GM18519 (cell line): ENCODE measurements at regions not wholly inside any gene's neighbourhood (a gene's known extent, or its start where the extent isn't known, plus 50 kb on each side); places are given as distances from the start of the nearest gene placed in this dataset.

Source experiments
- ATAC-seq: cut with Tn5 transposase; IDR thresholded peaks from one replicate; pipeline ENCODE4 v1.9.1; 2021; ENCODE audit warnings: mild to moderate bottlenecking, moderate library complexity; ENCODE audit not compliant: unreplicated experiment, low FRiP score

DNA sequence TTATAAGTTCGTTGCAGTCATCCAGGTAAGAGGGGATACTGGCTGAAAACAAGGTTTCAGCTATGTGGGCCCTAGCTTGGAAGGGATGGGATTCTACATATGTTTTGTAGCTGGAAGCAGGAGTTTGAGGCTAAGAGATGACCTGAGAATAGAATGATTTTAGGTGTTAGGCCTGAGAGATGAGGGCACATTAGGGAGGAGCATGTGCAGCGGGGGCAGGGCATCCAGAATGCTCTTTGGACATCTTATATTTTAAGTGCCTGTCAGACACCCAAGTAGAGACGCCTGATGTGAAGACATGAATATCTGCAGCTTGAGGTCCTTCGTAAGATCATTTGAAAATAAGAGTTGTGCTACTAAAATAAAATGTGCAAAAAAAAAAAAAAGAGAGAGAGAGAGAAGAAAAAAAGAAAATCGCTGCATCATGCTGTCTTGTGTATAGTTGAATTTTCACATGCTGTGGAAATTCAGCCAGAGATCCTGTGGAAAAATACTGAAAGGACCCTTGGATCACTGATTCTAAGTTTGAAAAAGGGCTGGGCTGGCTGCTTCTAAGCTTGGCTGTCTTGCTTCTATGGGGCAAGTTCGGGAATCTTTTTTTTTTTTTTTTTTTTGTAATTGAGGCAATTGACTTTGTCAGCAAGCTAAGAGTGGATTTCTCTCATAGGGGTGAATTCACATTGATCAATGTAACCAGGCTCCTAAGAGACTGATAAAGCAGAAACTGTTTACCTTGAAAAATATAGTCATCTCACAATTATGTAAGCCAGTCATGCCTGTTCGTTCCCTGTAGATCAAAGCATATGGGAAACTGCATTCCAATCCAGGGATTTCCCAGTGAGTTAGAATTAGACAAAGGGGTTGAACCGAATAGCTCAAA, 341.0 kb upstream of the GATB start:
- ATAC-seq: no peak

DNA sequence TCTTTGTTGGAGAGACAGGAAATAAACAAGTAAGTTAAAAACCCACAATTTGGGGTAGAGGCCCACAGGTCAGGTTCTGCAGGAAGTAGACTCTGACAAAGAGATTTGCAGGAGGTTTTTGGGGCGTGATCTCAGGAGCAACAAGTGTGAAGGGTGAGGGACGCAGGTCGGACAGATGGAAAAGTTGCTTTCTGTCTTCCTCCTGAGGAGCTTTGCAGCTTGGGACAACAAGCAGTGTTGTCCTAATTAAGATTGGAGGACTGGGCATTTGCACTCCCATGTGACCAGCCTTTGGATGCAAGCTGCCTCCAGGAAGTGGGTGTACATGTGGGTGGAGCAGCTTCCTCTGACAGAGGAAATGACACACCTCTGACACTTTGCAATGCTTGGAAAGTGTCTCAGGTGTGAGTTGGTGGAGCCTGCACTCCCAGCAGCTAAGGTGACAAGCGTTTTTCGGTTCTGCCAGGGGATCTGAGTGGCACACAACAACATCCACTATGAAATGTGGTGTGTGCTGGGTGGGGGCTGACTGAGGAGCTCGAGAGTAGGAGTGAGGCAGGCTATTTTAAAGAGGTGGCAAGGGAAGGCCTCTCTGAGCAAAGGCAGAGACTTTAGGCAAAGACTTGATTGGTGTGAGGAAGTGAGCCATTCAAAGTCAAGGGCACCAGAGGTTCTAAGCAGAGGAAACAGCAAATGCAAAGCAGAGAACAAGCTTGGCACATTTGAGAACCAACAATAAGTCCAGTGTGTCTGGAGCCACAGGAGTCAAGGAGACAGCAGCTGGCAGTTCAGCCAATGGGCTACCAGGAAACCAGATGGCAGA, 339.8 kb upstream of the GATB start:
- no peak for ATAC-seq

DNA sequence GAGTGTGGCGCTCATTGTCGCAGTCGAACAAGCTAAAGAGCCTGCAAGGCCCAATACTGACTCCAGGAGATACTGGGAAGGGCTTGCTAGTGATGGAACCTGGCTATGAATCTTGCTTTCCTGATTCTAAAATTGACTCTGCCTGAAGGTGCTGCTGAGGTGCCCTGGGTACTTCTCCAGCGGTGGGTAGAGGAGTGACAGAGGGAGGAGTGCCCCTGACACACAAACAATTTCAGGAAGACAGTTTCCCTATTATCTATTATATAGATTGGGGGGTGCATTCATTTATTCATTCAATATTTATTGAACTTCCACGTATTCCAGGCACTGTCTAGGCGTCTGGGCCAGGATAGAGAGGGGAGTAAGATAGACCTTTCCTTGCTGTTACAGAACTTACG, 339.2 kb upstream of the GATB start:
- no peak for ATAC-seq

DNA sequence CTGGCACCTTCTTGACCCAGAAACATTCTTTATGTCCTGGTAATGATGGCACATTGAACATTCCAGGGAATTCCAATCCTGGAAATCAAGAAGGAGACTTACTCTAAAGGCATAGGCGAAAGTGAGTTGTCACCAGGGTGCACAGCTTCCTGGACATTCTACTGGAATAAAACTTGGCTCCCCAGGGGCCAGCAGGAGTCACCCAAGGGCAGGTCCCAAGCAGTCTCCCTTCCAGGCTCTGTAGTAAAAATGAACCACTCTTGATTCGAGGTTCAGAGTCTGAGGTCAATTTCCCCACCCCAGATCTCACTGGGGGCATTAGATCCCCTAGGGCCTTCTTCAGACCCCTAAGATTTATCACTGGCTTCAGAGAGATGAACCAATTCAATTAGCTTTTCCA, 338.7 kb upstream of the GATB start:
- no peak for ATAC-seq

DNA sequence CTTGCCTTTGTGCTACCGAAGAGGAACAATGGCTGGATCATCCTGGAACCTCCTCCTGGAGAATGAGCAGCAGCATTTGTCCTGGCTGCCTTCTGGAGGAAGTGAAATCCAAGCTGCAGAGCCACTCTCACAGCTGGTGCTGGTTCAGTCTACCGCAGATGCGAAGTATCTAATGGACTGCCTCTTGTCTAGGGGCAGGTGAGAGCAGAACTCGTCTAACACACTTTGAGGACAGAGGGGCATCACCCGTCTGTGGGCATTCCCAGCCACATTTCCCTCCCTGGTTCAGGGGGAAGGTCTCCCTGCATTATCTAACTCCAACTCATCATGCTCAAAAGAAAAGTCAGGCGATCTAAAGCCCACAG, 338.2 kb upstream of the GATB start:
- no peak for ATAC-seq

DNA sequence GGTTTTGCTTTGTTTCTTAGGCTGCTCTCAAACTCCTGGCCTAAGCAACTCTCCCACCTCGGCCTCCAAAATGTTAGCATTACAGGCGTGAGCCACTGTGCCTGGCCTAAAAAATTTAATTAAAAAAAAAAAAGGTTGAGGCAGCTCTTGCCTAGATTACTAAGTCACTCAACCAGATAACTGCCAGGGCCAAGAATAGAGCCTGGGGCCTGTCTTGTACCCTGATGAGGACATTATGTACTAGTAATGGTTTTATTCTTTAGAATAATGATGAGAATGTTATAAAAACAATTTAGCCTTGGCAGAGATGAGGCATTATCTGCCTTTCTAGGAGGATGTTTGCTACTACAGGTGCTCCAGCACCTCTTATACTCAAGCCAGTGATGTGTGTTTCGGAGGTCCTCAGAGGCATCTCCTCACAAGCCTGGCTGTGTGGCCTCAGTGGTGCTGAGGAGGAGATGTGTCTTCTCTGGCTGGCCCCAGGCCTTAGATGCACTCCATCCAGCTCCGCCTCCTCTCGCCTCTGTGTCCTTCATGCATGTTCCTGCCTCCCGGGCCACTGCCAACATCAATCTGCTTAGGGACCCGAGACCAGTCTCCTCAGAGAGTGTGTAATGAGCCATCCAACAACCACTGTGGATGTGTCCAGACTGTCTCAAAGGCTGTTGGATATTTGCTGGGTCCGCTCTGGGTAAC, 337.7 kb upstream of the GATB start:
- ATAC-seq: no peak

DNA sequence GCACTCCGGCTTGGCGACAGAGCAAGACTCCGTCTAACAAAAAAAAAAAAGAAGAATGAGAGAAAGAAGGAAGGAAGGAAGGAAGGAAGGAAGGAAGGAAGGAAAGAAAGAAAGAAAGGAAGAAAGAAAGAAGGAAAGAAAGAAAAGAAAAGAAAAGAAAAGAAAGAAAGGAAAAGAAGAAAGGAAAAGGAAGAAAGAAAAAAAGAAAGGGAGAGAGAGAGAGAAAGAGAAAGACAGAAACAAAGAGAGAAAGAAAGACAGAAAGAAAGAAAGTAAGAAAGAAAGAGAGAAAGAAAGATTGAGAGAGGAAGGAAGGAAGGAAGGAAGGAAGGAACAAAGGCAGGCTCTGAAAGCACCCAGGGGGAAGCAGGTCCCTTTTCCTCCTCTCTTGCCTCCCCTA, 336.6 kb upstream of the GATB start:
- no peak for ATAC-seq

DNA sequence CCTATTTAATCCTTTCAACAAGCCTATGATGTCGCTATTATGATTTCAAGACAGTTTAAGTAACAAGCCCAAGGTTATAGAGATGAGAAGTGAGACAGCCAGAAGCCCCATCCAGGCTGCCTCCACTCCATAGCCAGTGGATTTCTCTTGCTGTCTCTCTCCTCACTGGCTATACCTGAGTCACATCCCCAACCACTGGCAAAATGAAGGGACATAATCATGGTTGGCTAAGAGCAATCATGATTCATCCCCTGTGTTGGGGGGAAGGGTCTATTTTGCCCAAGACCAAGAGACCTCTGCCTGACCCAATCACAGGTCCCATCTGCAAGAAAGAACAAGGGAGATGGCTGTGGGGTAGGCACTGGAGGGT, 334.9 kb upstream of the GATB start:
- no peak for ATAC-seq

DNA sequence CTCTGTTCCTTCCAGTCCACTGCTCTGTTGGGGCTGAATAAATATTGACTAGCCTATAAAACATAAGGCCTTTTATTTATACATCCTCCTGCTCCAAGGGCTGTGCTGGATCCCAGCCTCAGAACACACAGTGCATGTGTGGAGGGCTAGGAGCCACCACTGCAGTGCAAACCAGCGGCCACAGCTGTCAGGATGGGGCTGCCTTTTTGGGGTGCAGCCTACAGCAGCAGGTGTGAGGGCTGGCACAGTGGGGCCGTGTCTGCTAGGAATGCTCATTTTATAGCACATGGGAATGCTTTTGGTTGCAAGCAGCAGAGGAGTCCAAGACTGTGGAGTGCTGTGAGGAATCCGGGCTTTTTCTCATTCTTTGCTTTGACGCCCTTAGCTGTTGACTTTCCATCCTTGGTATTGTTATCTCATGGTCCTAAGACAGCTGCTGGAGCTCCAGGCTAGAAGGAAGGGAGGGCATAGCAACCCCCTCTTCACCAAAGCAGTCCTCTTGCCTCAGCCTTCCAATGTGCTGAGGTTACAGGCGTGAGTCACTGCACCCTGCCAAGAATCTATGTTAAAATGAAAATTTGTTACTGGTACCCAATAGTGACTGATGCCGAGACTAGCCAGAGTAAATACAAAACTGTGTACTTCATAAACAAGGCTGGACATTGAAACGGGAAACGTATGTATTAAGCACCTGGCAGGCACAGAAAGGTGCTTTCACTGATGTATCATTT, 334.3 kb upstream of the GATB start:
- no peak for ATAC-seq

DNA sequence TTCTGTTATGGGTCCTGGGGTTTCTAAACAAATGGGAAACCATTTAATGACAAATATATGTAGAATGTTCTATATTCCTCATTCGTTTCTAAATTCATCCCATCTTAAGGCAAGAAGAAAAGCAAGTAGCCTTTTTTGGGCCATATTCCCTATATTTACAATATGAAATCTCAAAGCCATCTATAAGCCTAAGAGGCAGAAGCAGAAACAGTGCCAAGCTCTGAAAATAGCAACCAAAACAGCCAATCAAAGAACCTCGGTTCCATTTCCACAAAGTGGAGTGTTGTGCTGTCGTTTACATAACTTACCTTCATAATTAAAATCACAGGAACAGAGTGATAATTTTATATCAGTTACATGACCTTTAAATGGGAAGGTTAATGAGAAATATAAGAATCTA, 330.6 kb upstream of the GATB start:
- no peak for ATAC-seq

DNA sequence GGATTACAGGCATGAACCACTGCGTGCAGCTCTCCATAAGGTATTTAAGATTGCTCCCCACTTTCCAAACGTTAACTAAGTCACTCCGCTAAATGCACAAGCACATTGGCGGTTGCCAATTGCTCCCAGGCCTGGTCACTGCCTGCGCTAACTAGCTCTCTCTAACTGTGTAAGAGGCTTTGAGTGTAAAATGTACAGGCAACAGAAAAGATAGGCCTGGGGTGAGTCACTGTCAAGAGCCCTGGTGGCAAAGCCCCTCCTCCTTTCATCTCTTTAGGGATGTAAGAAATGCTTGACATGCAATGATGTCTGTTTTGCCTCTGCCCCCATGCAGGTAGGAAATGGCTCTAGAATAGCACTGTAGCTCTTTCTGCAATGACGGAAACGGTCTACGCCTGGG, 329.7 kb upstream of the GATB start:
- ATAC-seq: no peak

DNA sequence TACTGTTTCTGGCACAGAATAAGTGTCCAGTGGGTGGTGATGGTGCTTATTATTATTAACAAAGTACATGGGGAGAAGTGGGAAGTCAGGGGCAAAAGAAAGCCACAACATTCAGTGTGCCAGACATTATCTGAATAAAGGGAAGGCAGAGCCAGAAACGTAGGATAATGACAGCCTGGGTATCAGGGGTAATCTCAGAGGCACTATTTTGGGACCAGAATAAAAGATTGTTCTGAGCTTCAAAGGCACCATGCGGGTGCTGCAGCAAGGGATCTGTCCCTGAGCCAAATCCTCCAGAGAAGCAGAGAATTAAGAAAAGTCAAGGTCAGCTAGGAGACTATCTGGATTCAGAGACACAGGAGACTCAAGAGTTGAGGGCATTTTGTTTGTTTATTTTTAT, 328.8 kb upstream of the GATB start:
- no peak for ATAC-seq

DNA sequence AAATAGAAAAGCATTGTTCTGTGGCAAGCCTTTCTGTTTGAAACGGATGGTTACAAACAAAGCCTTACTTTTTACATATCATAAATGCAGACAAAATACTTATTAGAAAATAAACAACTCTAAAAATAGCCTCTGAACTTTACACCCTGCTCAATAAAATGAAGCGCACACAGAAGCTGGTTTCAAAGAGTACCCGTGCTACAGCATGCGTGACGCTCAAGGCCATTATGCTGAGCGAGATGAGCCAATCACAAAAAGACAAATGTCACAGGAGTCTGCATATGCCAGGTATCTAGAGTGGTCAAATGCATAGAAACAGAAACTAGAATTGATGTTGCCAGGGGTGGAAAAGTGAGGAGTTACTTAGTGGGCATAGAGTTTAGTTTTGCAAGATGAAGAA, 326.5 kb upstream of the GATB start:
- ATAC-seq: no peak

DNA sequence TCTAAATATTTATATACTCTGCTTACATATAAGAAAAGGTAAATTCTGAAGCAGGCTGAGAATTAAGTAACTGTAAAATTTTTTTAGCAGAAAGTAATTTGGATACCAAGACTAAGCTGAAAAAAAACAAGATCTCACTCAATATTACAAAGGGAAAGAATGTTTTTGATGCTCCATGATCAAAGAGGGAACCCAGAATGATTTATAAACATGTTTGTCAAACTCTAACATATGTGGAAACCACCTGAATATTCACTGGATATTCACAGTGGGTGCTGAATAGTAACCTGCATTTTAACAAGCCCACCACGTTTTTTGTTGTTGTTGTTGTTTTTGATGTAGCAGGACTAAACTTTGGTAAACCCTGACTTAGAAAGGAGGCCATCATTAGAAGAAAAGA, 324.9 kb upstream of the GATB start:
- no peak for ATAC-seq

DNA sequence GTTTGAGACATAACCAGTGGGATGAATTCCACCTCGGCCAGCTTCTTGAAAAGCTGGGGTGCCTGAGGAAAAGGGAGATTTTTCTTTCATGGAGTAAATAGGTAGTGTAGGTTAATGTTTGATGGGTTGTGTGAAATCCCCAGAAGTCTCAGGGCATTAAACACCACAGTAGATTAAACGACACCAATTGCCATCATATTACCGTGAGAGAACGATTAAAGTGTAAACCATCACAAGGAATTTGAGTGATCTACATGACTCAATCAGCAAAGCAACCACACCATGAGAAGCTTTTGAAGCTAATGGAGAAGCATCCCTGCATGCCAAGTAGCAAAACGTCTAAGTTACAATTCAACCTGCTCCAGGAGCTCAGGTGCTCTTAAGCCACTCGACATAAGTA, 322.5 kb upstream of the GATB start:
- ATAC-seq: no peak

DNA sequence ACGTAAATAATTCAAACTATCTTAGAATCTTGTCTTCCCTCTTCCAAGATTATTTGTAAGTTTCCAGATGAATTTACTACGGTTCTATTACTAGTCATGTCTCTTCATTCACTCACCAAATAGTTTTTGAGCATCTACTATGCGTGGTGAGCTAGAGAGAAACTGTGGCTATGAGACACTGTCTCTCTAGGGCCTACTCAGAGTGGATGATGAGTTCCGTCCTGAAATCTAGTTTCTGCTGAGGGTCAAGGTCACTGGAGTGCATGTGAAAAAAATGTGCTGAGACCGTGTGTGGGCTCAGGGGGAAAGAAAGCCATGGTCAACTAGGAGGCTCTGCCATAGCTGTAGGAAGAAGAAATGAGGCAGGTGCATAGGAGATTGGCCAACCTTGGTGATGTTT, 320.2 kb upstream of the GATB start:
- ATAC-seq: no peak

DNA sequence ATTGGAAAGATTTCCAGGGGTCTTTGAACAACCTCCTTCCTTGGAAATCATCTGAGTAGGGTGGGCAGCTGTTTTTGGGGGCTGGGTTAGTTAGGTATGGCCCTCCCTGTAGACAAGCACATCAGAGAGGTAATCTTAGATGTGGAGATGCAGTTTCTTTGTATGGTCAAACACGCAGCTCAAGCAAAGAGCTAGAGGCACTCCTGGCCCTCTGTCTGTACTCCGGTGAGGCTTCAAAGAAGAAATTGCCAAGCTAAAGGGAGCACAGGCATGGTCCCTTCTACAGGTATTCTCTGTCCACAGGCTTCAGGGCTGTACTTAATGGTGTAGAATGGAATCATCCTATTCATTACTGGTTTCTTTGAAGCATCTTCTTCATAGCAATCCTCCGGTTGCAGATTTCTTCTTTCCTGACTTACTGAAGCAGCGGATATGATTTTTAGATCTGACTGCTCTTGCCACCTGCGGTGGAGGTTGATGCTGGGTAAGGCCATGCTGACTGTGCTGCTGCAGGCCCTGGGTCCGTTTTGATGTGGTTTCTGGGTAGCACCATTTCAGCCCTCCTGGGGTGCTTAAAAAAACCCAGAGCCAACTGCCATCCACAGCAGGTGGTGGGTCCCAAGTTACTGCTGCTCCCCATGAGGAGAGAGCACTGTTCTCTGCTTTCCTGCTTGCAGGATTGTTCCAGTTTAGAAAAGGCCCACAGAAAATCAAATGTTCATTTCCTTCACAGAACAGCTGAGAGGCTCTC, 318.9 kb upstream of the GATB start:
- ATAC-seq: no peak

DNA sequence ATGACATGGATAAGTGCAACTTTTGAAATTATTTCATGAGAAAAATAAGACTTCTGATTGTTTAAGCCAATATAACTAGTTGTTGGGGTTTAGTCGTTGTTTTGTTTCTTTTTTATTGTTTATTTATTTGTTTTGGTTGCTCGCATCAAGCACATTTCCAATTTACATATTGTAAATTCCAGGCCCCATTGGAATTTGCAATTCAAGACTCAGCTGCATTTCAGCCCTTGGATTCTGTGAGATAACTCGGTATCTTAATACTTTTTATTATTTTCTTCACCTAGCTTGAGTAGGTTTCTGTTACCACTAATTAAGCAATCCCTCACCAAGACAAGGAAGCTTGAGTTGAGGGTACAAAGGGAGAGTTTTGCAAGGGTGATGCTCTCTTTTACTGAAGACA, 318.3 kb upstream of the GATB start:
- no peak for ATAC-seq

DNA sequence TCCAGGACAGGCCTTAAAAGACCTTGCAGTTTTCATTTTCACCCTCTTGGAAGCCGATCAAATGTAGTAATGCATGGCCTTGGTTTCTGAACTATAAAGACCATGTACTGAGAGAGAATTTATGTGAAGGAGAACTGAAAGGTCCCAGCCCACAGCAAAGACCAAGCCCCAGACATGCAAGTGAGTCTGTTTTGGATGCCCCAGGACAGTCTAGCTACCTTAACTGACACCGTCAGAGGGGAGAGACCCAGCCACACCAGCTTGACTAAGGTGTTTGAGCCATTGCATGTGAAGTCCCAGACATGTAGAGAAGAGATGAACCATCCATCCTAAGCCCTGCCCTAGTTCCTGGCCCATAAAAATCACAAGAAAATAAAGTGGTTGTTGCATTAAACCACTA, 316.8 kb upstream of the GATB start:
- no peak for ATAC-seq

DNA sequence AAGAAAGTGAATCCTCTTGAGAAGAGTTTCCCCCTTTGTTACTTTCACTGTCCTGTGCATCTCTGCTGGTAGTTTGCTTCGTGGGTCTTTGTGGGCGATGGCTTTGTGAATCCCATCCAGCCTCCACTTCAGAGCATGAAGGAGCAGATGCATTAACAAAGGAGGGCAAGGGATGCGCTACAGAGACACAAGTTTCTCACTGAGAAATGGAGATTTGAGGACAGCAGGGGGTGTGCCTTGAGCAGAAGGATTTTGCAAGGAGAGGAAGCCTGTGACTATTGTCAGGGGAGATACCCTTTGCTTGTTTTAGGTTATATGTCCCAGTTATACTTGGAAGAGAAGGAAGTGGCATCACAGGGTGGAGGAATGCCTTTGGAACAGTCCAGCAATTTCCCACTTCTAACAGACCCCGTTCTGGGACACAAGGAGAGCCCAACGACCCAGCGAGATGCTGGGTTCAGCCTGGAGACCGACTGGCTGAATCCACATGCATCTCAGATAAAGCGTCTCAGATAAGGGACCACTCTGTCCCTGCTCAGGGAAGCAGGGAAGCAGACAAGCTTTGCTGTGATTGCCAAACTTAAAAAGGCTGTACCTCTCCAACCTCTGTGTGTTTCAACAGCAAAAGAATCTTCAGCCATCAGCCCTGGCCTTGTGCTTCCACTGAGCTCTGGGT, 314.6 kb upstream of the GATB start:
- ATAC-seq: no peak
